GM18858 (cell line): ENCODE measurements at regions not wholly inside any gene's neighbourhood (a gene's known extent, or its start where the extent isn't known, plus 50 kb on each side); places are given as distances from the start of the nearest gene placed in this dataset.
"Not testable (repeated sequence)": the region's sequence is repeated elsewhere in the genome, so short reads cannot be mapped to it uniquely, and the experiment has no call there.

ENCODE experiments used
- ATAC-seq: cut with Tn5 transposase; IDR thresholded peaks from one replicate; pipeline ENCODE4 v1.9.1; 2021; ENCODE audit not compliant: unreplicated experiment

DNA sequence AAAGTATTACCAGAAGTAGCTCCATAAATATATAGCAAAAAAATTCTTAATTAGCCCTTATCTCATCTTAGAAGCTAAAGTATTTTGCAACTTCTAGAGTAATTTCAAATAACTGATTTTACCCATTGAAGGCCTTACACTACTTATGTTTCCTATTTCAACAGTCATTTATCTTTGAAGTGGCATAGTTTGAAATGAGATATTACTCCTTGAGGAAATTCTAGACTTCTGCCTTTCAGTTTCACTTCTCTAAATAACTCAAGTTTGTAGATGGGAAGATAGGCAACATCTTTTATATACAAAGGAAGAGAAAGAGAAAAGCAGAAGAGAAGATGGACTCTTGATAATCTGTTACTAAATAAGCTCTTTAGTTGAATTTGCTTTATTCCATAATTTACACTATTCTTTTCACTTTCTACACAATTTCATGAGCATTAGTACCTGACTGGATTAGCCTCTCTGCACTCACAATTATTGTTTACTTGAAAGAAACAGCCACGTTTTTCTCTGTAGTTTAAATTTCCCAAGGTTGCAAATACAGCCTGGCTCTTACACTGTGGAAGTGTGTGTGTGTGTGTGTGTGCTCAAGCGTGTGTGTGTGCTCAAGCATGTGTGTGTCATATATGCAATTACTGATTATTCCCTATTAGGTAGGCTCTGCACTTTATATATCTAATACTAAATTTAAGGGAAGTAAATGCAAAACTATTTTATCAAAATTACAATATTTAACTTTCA lies 60.6 kb upstream of the EMB start:
- ATAC-seq: peak; percentile 99

DNA sequence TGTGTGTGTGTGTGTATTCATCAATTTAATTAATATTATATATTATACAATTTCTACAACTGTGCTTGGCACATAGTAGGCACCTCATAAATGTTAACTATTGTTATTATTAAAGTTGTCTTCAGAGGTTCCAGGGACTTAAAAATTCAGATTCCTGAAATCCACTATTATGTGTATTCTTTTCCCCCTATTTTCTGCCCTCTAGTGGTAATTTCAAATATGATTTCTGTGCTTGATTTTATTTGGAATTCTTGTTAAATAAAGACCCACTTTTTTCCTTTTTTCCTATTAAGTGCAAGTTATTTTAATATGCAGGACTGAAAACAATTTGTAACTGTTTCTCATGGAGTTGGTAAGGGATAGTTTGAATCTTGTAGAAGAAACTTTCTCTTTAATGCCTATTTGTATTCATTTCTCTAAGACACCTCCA lies 72.0 kb upstream of the EMB start:
- not testable (repeated sequence) for ATAC-seq

DNA sequence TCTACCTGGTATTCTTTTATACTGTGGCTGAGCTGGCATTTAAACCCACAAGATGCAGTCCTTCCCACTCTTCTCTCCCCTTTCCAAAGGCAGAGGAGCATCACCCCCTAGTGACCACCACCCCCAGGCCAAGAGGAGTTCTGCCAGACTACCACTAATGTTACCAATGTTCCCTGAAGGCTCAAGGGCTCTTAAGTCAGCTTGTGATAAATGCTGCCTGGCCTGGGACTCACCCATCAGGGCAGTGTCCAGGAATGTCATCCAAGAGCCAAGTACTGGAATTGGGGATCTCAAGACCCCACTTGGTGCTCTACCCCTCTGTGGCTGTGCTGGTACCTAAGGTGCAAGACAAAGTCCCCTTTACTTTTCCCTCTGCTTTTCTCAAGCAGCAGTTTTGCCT lies 80.0 kb upstream of the EMB start:
- ATAC-seq: not testable (repeated sequence)

DNA sequence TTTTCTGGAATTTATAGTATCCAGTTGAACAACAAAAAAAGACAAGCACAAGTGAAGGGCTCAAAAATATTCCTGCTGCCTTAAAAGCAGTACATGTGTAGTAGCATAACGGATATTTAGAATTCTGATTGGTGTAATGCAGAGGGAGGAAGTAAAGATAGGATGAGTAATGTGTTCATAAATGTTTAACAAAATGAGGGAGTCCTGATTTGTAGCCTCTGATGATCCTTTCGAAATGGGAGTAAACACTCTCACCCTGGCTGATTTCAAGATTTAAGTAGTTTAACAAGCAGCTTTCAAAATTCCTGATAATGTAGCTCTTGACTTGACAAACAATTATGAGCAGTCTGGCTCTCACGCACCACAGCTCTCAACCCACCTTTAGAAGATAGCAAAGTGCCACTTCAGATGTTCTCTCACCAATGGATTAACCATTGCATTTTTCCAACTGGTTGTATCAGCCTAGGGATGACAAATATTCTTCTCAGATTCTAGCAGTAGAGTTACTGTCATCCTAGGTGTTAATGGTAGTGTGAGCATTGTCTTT lies 86.5 kb upstream of the EMB start:
- ATAC-seq: not testable (repeated sequence)

DNA sequence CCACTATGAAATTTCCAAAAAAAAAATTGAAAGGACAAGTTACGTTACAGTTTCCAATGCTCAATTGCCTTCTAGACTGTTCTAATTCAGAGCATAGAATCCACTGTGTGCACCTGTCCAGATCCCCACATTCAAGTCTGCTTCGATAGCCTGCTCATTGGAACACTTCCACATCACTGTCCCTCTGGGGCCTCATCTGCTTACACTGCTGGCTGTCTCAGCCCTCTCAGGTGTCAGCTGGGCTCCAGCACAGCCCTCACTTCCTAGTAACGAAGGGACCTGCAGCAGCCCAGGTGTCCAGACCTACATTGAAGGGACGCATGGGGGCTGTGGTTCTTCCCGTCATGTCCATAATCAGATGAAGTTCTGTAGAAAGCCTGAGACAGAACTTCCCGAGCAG lies 94.3 kb upstream of the EMB start:
- ATAC-seq: no peak

DNA sequence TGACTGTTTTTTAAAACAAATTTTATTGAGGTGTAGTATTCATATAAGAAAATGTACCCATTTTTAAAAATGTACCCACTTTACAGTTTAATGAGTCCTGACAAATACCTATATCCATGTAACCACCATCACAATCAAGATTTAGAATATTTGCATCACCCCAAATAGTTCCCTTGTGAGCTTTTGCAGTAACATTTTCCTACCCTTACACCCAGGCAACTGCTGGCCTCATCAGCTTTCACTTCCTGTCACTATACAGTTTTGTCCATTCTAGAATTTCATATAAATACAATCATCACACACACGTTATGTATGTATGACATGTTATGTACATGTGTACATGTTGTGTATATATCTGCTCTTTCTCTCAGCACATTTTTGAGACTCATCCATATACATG lies 96.4 kb upstream of the EMB start:
- ATAC-seq: peak; percentile 72

DNA sequence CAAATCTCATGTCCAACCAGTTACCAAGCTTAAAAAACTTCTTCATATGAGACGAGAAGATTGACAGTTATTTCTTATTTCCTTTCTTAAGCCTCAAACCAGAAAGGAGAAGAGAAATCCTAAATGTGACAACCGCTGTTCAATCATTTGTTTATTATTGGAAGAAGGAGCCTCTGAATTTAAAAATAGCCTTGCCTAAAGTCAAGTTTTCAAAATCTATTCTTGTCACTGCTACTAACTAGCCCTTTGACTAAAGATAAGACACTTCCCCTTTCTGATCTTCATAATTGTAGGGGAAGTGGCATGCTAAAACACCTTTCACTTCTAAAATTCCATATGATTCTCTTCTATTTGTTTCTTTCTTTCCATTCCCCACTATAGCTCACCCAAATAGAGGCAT lies 106.2 kb upstream of the EMB start:
- peak; percentile 97 for ATAC-seq

DNA sequence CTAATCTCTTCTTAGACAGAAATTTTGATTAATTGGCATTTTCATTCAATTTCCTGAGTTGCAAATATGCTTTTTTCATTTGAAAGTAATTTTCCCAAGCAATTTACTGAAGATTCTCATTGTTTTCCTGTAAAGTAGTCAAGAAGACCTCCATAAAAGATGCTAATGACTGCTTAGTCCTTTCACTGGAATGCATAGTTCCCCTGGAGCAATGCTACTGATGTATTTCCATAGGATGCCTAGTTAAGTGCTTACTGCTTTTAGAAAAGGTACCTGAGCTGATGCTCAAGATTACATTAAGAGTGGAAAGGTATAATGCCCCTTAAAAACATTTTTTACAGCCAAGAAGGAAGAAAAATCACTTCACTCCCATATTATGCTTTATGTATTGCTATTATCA lies 109.2 kb upstream of the EMB start:
- ATAC-seq: no peak

DNA sequence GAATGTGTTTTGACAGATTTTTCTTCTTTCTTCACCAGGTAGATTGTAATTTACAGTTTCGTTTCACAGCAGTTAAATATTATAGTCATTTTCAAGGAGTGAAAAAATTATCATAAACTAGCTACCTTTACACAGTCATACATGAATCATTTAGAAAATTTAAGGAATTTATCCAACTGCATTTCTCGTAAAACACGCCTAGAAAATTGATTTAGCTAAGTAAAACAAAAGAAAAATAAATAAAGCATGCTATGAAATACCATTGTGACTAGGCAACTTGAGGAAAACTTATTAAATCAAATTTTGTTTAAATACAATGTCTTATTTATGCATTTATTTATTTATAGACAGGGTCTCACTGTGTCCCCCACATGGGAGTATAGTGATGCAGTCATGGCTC lies 109.9 kb upstream of the EMB start:
- ATAC-seq: no peak

DNA sequence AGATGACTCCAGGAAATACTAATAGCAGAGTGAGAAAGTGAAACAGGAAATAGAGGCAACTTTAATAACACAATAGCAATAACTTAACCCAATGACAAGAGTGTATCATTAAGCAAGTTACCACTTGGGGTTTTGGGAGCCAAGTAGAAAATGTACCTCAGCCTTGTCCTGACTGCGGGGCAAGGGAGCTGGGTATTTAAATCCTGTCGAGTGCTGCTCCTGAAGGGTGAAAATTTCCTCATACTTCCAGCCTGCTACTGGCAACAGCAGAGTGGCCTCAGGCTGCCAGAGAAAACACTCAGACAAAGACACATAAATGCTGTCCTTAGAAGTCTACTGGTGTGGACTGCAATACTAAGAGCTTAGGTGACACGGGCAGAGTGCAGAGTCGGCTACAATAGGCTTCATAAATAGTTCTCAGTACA lies 112.5 kb upstream of the EMB start:
- ATAC-seq: no peak

DNA sequence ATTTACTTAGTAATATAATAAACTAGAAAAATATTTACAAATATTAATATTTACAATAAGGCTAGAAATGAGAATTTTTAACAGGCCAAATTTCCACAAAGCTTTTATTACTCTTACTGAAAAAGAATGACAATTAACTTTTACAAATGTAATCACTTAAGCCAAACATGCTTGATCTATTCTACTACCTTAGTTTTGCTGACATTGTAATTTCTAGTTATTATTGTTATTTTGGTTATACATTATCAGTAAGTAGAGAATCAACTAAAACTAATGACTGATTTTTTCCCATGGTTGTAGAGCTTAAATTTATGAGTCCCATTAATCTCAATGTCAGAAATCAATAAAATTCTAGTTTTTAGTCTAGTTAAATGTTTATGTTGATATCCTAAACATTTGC lies 107.8 kb upstream of the PARP8 start:
- not testable (repeated sequence) for ATAC-seq

DNA sequence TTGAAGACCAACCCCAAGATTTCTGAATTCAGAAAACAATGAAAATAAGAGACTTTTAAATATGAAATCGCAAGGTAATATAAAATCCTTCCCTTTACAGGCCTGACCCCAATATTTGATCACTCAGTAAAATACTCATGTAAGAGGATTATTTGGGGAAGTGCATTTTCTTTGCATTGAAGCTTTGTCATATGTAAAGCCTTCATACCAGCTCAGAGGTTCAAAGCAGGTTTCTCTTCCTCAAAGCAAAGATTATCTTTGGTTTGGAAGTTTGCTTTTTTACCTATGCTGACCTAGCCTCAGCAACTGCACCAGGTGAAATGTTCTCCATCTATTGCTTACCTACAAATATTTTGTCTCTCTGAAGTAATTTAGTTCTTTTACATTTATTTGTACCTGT lies 106.5 kb upstream of the PARP8 start:
- ATAC-seq: no peak

DNA sequence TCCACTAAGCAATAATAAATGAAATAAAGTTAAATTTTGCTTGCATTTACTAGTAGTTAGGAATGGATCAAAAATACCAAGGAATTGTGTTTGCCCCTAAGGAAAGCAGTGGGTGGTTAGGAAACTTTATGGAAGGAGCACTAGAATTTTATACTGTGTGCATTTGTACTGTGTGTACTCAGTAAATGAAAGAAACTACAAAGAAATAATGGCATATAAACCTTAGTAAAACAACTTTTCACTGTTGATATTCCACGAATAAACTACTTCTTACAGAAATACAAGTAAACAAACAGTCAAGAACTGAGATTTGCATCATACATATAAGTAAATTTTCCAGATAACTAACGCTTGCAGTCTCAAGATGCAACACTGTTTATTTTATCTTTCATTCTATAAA lies 103.7 kb upstream of the PARP8 start:
- no peak for ATAC-seq

DNA sequence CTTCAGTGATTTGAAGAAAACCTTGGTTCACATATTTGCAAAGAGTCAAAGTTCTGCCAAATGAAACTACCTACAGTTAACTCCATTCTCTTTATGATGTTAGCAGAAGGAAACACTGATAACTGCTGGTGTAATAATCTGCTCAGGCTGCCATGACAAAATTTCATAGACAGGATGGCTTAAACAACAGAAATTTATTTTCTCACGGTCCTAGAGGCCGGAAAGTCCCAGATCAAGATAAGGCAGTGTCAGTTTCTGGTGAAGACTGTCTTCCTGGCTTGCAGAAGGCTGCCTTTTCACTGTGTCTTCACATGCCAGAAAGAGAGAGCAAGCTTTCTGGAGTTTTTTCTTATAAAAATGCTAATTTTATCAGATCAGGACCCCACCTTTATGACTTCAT lies 102.4 kb upstream of the PARP8 start:
- peak; percentile 84 for ATAC-seq

DNA sequence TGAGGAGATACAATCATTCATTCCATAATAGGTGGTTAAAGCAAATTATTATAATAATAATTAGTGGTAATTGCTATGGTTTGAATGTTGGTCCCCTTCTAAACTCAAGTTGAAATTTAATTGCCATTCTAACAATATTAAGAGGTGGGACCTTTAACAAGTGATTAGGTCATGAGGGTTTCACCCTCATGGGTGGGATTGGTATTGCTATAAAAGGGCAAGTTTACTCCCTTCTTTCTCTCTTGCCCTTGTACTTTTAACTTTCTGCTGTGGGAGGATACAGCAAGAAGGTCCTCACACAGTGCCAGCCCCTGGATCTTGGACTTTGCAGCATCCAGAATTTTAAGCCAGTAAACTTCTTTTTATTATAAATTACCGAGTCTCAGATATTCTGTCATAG lies 101.9 kb upstream of the PARP8 start:
- no peak for ATAC-seq

DNA sequence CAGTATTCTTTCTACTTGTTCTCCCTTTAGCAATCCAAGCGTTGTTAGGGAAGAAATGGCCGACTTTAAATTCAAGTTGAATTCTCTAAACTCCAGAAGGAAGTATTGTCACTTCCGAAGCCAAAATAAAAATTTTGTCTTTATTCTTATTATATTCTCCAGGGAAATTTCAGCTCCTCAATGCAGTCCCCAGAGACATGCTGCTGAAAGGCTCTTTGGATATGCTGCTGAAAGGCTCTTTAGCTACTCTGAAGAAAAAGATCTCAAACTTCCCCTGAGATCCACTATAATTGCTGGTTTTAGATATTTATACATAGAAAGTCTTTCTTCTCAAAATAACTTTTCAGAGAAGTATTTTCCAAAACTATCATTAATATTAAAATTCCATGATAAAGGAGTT lies 92.3 kb upstream of the PARP8 start:
- ATAC-seq: no peak

DNA sequence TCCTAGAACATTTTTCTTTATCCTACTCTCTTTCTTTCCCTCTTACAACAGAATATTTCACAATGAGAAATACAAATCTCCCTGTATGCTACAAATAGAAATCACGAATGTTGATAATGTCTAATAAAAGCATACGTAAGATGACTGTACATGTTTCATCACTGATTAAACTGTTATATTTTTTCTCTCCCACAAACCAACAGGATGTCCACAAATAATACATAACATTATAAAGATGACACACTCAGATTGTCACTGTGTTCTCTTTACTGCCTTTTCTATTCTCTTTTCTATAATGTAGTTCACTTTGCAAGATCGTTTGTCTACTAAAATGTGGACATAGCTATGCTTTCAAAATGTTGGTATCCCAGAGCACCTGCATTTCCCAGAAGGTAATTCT lies 90.7 kb upstream of the PARP8 start:
- no peak for ATAC-seq

DNA sequence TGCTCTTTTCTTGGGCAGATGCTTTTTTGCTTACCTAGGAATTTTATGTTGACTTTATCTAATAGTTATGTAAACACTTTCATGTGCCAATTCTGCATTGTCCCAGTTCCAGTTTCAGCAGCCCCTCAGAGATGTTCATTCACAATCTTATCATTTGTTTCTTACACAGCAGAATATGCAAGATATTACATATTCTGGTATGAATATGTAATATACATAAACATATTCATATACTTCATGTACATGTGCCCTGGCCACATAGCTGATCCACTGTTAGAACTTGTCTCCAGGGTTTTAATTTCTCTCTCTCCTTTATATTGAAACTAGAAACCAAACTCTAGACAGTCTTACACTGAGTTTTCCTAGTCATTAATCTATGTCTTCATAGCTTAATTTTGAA lies 90.2 kb upstream of the PARP8 start:
- no peak for ATAC-seq

DNA sequence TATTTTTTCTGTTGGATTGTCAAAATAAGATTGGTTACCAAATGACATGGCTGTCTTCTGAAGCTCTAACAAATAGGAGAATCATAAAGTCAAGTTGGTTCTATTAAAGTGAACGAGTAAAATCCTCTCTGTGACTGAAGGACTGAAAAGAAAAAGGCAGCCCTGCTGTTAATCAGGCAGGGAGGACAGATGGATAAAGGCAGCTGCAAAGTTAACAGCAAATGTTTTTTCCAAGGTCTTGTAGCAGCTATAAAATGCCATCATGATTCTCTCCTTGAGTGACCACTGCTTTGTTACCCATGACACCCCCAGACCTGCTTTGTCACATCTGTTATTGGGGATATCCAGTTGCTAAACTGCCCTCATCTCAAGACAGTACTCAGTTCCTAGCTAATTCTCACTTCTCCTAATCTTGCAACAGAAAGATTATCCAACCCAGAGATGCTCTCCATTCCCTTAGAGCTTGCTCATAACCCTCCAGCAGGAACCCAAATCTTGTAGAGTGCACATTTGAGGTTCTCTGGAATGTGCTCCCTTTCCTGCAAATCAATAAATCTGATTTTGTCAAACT lies 89.7 kb upstream of the PARP8 start:
- no peak for ATAC-seq

DNA sequence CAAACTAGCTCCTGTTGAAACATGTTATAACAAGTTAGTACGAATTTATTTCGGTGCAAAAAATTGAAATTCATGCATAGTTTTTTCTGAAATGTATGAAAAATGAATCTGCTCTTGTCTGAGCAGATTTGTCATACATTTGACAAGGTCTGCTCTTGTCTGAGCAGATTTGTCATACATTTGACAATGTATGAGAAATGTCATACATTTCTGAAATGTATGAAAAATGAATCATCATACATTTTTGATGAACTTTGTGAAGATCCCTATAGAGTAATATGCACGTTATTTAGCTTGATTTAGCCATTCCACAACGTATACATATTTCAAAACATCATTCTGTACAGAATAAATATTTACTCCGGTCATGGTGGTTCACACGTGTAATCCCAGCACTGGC lies 85.9 kb upstream of the PARP8 start:
- no peak for ATAC-seq

DNA sequence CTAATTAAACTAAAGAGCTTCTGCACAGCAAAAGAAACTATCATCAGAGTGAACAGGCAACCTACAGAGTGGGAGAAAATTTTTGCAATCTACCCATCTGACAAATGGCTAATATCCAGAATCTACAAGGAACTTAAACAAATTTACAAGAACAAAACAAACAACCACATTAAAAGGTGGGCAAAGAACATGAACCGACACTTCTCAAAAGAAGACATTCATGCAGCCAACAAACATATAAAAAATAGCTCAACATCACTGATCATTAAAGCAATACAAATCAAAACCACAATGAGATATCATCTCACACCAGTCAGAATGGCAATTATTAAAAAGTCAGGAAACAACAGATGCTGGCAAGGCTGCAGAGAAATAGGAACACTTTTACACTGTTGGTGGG lies 84.6 kb upstream of the PARP8 start:
- not testable (repeated sequence) for ATAC-seq

DNA sequence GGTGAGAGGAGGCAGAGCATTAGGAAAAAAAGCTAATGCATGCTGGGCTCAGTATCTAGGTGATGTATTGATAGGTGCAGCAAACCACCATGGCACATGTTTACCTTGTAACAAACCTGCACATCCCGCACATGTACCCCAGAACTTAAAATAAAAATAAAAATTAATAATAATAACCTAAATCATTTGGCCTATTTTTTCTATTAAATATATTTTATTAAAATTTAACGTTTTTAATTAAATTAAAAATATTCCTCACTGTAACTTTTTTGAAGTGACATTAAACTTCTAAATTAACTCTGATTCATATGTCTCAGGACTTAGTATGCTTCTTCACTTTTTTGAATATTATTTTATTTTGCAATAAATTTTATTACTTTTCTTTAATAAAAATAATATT lies 83.7 kb upstream of the PARP8 start:
- ATAC-seq: no peak

DNA sequence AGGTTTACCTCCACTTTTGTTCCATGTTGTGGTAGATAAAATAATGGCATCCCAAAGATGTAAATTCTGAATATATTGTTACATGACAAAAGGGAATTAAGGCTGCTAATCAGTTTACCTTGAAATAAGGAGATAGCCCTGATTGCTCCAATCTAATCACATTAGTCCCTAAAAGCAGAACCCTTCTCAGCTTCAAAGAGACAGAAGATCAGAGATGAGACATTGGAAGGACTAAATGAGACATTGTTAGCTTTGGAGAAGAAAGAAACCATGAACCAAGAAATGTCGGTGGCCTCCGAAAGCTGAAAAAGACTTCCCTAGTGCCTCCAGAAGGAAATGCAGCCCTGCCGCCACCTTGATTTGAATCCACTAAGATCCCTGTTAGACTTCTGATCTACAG lies 82.8 kb upstream of the PARP8 start:
- ATAC-seq: no peak
